ENCODE measurements at regions not wholly inside any gene's neighbourhood (a gene's known extent, or its start where the extent isn't known, plus 50 kb on each side); places are given as distances from the start of the nearest gene placed in this dataset.
"Not testable (repeated sequence)": the region's sequence is repeated elsewhere in the genome, so short reads cannot be mapped to it uniquely, and the experiment has no call there.

DNA sequence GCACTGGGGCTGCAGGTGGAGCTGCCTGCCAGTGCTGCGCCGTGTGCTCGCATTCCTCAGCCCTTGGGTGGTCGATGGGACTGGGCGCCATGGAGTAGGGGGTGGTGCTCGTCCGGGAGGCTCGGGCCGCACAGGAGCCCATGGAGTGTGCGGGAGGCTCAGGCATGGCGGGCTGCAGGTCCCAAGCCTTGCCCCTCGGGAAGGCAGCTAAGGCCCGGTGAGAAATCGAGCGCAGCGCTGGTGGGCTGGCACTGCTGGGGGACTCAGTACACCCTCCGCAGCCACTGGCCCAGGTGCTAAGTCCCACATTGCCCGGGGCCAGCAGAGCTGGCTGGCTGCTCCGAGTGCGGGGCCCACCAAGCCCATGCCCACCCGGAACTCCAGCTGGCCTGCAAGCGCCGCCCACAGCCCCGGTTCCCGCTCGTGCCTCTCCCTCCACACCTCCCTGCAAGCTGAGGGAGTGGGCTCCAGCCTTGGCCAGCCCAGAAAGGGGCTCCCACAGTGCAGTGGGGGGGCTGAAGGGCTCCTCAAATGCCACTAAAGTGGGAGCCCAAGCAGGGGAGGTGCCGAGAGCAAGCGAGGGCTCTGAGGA is 467.8 kb downstream of the AMY1C start:
- TF ChIP-seq EZH2 (IDR thresholded peaks at IDR 0.05; ENCODE audit: borderline replicate concordance, low read depth, low read length, severe bottlenecking): not testable (repeated sequence)
- TF ChIP-seq, protein P1, sequence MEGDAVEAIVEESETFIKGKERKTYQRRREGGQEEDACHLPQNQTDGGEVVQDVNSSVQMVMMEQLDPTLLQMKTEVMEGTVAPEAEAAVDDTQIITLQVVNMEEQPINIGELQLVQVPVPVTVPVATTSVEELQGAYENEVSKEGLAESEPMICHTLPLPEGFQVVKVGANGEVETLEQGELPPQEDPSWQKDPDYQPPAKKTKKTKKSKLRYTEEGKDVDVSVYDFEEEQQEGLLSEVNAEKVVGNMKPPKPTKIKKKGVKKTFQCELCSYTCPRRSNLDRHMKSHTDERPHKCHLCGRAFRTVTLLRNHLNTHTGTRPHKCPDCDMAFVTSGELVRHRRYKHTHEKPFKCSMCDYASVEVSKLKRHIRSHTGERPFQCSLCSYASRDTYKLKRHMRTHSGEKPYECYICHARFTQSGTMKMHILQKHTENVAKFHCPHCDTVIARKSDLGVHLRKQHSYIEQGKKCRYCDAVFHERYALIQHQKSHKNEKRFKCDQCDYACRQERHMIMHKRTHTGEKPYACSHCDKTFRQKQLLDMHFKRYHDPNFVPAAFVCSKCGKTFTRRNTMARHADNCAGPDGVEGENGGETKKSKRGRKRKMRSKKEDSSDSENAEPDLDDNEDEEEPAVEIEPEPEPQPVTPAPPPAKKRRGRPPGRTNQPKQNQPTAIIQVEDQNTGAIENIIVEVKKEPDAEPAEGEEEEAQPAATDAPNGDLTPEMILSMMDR (IDR thresholded peaks at IDR 0.05; ENCODE audit: borderline replicate concordance, extremely low read depth, low read length, poor library complexity, severe bottlenecking): not testable (repeated sequence)
